HL-60 (cell line): ENCODE measurements at regions not wholly inside any gene's neighbourhood (a gene's known extent, or its start where the extent isn't known, plus 50 kb on each side); places are given as distances from the start of the nearest gene placed in this dataset.

Experiments used
- DNase-seq, 2 experiments: peaks; one replicate each; pipeline ENCODE4 v3.0.0-alpha.2; 2010 to 2020; ENCODE audit warnings: low read depth in 1 of 2, low spot score in 1 of 2
- H3K27ac ChIP-seq: fragments of 250-450 bp; sonication (Bioruptor Pico); replicated peaks from 2 replicates; pipeline ENCODE4 v1.5.1; 2020; ENCODE audit warnings: mild to moderate bottlenecking, moderate library complexity
- H3K27me3 ChIP-seq: fragments of 250-450 bp; sonication (Bioruptor Pico); 2 replicates; pipeline ENCODE4 v1.5.1; 2021; ENCODE audit warnings: mild to moderate bottlenecking, moderate library complexity; ENCODE audit not compliant: insufficient read depth, poor library complexity, severe bottlenecking
- H3K4me3 ChIP-seq: replicated peaks from 2 replicates; pipeline ENCODE4 v1.5.1; 2011; ENCODE audit warnings: mild to moderate bottlenecking, control low read depth, low read length; ENCODE audit not compliant: insufficient read depth
- GABPA ChIP-seq: IDR thresholded peaks from 2 replicates; pipeline ENCODE4 v1.6.1; 2012; ENCODE audit warnings: low read depth
- POLR2AphosphoS5 ChIP-seq: IDR thresholded peaks from 2 replicates; pipeline ENCODE4 v1.6.1; 2012; ENCODE audit warnings: low read depth
- SPI1 ChIP-seq: IDR thresholded peaks from 2 replicates; pipeline ENCODE4 v1.6.1; 2012; ENCODE audit warnings: low read depth, mild to moderate bottlenecking, borderline replicate concordance
- TF ChIP-seq, protein P1 (sequence below): IDR thresholded peaks from one replicate; pipeline ENCODE4 v1.5.1; 2011; ENCODE audit warnings: low read length, control low read depth, inconsistent platforms; ENCODE audit not compliant: insufficient read depth
- TF ChIP-seq, protein P2 (sequence below): IDR thresholded peaks from 2 replicates; pipeline ENCODE4 v1.6.1; 2012; ENCODE audit warnings: low read depth; ENCODE audit not compliant: insufficient replicate concordance

DNA sequence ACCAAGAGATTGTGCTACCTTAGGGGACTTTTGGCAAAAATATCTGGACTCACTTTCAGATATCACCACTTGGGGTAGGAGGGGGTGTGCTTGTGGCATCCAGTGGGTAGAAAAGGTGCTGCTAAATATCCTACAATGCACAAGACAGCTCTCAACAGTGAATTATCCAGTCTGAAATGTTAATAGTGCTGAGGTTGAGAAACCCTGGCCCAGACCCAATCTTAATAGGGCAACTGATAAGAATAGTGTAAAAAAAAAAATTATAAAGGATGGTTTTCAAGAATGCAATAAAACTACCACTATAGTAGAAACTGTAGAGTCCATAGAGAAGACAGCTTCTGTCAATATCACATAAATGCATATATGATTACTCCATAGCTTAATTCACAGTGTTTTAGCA lies 185.5 kb downstream of the ZNF330 start:
- H3K4me3 ChIP-seq = no peak overlapping the region
- H3K27ac ChIP-seq = no peak overlapping the region
- TF ChIP-seq, protein P1, sequence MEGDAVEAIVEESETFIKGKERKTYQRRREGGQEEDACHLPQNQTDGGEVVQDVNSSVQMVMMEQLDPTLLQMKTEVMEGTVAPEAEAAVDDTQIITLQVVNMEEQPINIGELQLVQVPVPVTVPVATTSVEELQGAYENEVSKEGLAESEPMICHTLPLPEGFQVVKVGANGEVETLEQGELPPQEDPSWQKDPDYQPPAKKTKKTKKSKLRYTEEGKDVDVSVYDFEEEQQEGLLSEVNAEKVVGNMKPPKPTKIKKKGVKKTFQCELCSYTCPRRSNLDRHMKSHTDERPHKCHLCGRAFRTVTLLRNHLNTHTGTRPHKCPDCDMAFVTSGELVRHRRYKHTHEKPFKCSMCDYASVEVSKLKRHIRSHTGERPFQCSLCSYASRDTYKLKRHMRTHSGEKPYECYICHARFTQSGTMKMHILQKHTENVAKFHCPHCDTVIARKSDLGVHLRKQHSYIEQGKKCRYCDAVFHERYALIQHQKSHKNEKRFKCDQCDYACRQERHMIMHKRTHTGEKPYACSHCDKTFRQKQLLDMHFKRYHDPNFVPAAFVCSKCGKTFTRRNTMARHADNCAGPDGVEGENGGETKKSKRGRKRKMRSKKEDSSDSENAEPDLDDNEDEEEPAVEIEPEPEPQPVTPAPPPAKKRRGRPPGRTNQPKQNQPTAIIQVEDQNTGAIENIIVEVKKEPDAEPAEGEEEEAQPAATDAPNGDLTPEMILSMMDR = no peak
- TF ChIP-seq POLR2AphosphoS5 = no peak
- no peaks in the 10 kb centered on the region for H3K27me3 ChIP-seq
- DNase-seq = no peak

DNA sequence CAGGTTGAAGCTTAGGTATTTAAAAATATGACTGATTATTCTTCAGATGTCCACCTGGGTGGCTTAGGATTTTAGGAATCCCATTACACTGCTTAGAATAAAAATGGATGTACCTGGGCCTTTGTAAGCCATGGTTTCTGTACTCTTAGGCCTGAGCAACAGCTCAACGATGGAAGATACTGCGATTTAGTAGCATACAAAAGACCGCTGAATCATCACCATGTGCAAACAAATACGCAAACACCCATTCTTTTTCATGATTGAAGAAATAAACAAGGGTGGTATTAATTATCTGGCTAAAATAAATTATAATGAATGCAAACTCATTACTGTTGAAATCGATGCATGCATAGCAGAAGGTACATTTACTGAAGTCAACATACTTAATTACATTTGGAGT lies 188.9 kb downstream of the ZNF330 start:
- no peak overlapping the region for H3K27ac ChIP-seq
- no peak overlapping the region for H3K4me3 ChIP-seq
- no peak for DNase-seq
- no peaks in the 10 kb centered on the region for H3K27me3 ChIP-seq
- TF ChIP-seq, protein P2, sequence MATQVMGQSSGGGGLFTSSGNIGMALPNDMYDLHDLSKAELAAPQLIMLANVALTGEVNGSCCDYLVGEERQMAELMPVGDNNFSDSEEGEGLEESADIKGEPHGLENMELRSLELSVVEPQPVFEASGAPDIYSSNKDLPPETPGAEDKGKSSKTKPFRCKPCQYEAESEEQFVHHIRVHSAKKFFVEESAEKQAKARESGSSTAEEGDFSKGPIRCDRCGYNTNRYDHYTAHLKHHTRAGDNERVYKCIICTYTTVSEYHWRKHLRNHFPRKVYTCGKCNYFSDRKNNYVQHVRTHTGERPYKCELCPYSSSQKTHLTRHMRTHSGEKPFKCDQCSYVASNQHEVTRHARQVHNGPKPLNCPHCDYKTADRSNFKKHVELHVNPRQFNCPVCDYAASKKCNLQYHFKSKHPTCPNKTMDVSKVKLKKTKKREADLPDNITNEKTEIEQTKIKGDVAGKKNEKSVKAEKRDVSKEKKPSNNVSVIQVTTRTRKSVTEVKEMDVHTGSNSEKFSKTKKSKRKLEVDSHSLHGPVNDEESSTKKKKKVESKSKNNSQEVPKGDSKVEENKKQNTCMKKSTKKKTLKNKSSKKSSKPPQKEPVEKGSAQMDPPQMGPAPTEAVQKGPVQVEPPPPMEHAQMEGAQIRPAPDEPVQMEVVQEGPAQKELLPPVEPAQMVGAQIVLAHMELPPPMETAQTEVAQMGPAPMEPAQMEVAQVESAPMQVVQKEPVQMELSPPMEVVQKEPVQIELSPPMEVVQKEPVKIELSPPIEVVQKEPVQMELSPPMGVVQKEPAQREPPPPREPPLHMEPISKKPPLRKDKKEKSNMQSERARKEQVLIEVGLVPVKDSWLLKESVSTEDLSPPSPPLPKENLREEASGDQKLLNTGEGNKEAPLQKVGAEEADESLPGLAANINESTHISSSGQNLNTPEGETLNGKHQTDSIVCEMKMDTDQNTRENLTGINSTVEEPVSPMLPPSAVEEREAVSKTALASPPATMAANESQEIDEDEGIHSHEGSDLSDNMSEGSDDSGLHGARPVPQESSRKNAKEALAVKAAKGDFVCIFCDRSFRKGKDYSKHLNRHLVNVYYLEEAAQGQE = no peak
- TF ChIP-seq POLR2AphosphoS5 (no peak), SPI1 (no peak), GABPA (no peak)
- TF ChIP-seq, protein P1 = no peak

DNA sequence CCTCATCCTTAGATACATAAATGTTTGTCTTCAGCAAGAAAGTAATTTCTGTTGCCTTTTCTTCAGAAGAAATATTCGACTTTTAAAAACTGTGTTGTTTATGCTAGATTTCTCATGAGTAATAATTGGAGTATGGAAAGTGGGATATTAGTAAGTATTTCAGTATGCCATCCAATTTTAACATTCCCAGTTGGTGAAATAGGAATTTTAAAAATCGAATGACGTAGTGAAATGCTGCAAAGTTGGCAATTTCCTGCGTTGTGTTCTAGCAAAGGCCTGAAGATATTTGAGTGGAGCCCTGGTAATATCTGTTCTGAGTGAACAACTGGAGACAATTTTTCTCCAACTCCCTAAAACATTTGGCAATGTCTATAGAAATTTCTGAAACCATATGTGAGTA lies 190.1 kb downstream of the ZNF330 start:
- TF ChIP-seq SPI1 = no peak
- no peak for TF ChIP-seq POLR2AphosphoS5
- TF ChIP-seq, protein P1 = no peak
- TF ChIP-seq GABPA = no peak
- TF ChIP-seq, protein P2 = no peak
- Histone ChIP-seq H3K27ac (no peak overlapping the region), H3K27me3 (no peaks in the 10 kb centered on the region), H3K4me3 (no peak overlapping the region)
- DNase-seq = no peak

DNA sequence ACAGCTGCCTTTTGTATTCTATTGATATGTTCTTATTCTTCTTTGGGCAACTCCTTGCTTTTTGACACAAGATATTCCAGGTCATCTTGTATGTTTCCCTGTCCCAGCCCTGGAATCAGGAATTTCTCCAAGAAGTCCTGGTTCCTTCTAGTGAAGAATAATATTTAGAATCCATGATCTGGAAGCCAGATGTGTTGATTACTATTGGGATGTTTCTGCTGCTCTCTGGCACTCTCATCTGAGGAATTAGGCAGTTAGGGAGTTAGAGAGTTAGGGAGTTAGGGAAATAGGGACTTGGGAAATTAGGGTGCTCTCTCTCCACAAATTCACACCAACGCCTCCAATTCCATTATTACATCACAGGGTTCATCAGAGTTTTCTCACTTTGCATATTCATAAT lies 191.2 kb downstream of the ZNF330 start:
- no peak for DNase-seq
- TF ChIP-seq SPI1 = no peak
- TF ChIP-seq POLR2AphosphoS5 = no peak
- TF ChIP-seq, protein P2 = no peak
- TF ChIP-seq, protein P1 = no peak
- no peak for TF ChIP-seq GABPA
- Histone ChIP-seq H3K4me3 (no peak overlapping the region), H3K27ac (no peak overlapping the region), H3K27me3 (no peaks in the 10 kb centered on the region)
